ENCODE measurements at regions not wholly inside any gene's neighbourhood (a gene's known extent, or its start where the extent isn't known, plus 50 kb on each side); places are given as distances from the start of the nearest gene placed in this dataset.

- TF ChIP-seq CTCF (IDR thresholded peaks at IDR 0.05; ENCODE audit: borderline replicate concordance, extremely low read depth, low read length, poor library complexity, severe bottlenecking) (no peak), EZH2 (IDR thresholded peaks at IDR 0.05; ENCODE audit: borderline replicate concordance, low read depth, low read length, severe bottlenecking) (no peak)
Observed at GRCh38 chr10:128930515-128930914, 536.5 kb upstream of the MGMT start.
